ENCODE measurements at regions not wholly inside any gene's neighbourhood (a gene's known extent, or its start where the extent isn't known, plus 50 kb on each side); places are given as distances from the start of the nearest gene placed in this dataset.
"Not testable (repeated sequence)": the region's sequence is repeated elsewhere in the genome, so short reads cannot be mapped to it uniquely, and the experiment has no call there.

GRCh38 chr7:32779167-32779566, 112.4 kb downstream of the KBTBD2 start:
- H3K27ac ChIP-seq, result no peak overlapping the region
- no peaks in the 10 kb centered on the region for H3K4me1 ChIP-seq
- DNase-seq, result no peak
- H3K4me3 ChIP-seq, result no peak overlapping the region
- no peak for TF ChIP-seq CTCF (IDR thresholded peaks at IDR 0.05)
- no peak for TF ChIP-seq POLR2A (IDR thresholded peaks at IDR 0.05)
- TF ChIP-seq POLR2AphosphoS5 (IDR thresholded peaks at IDR 0.05), result no peak
- no peak for TF ChIP-seq EP300 (IDR thresholded peaks at IDR 0.05; ENCODE audit: low read depth)
- in situ Hi-C loops (cut with MboI; ENCODE audit: low pct_ligation_motif_present in 1 of 4, low pct_unique_long_range_greater_than_20kb in 1 of 4, low sequenced_read_pairs in 3 of 4), result no loop called here
- H3K27me3 ChIP-seq, result no peaks in the 10 kb centered on the region
- intact Hi-C loops (cut with DNase I; ENCODE audit: low total_unique reads), result no loop called here
- H3K9me3 ChIP-seq, result no peaks in the 10 kb centered on the region
- no peaks in the 10 kb centered on the region for H3K36me3 ChIP-seq
- 25 to 75% methylated on average over 1 of the region's 1 CpG for WGBS, 2 donors (ENCODE audit: low coverage in 1 of 2)

GRCh38 chr7:32777041-32777666, 114.4 kb downstream of the KBTBD2 start:
- H3K27me3 ChIP-seq; H3K27ac ChIP-seq; in situ Hi-C loops (cut with MboI; ENCODE audit: low pct_ligation_motif_present in 1 of 4, low pct_unique_long_range_greater_than_20kb in 1 of 4, low sequenced_read_pairs in 3 of 4); intact Hi-C loops (cut with DNase I; ENCODE audit: low total_unique reads); H3K9me3 ChIP-seq; DNase-seq; H3K4me1 ChIP-seq; H3K36me3 ChIP-seq; H3K4me3 ChIP-seq: not testable (repeated sequence)
- WGBS, 2 donors (ENCODE audit: low coverage in 1 of 2), result 95 to 100% methylated on average over 1 to 4 of the region's 4 CpGs

- H3K36me3 ChIP-seq; H3K4me1 ChIP-seq; H3K27ac ChIP-seq; H3K27me3 ChIP-seq; H3K9me3 ChIP-seq; DNase-seq; in situ Hi-C loops (cut with MboI; ENCODE audit: low pct_ligation_motif_present in 1 of 4, low pct_unique_long_range_greater_than_20kb in 1 of 4, low sequenced_read_pairs in 3 of 4); H3K4me3 ChIP-seq; intact Hi-C loops (cut with DNase I; ENCODE audit: low total_unique reads): not testable (repeated sequence)
- WGBS, 2 donors (ENCODE audit: low coverage in 1 of 2), result 90 to 100% methylated on average over 1 to 3 of the region's 3 CpGs
Measured at GRCh38 chr7:32776318-32776717, 115.2 kb downstream of the KBTBD2 start.

- WGBS, 2 donors (ENCODE audit: low coverage in 1 of 2), result 59 to 86% methylated on average over 1 to 4 of the region's 4 CpGs
- H3K36me3 ChIP-seq; H3K4me3 ChIP-seq; H3K27me3 ChIP-seq; in situ Hi-C loops (cut with MboI; ENCODE audit: low pct_ligation_motif_present in 1 of 4, low pct_unique_long_range_greater_than_20kb in 1 of 4, low sequenced_read_pairs in 3 of 4); DNase-seq; intact Hi-C loops (cut with DNase I; ENCODE audit: low total_unique reads); H3K9me3 ChIP-seq; H3K4me1 ChIP-seq; H3K27ac ChIP-seq: not testable (repeated sequence)
Measured at GRCh38 chr7:32775809-32776208, 115.8 kb downstream of the KBTBD2 start.

- WGBS, 2 donors (ENCODE audit: low coverage in 1 of 2), result 83 to 96% methylated on average over 1 of the region's 1 CpG
- in situ Hi-C loops (cut with MboI; ENCODE audit: low pct_ligation_motif_present in 1 of 4, low pct_unique_long_range_greater_than_20kb in 1 of 4, low sequenced_read_pairs in 3 of 4) (no loop called here), intact Hi-C loops (cut with DNase I; ENCODE audit: low total_unique reads) (no loop called here)
- DNase-seq, result no peak
- no peak overlapping the region for H3K4me3 ChIP-seq
- H3K36me3 ChIP-seq, result no peaks in the 10 kb centered on the region
- no peaks in the 10 kb centered on the region for H3K9me3 ChIP-seq
- TF ChIP-seq POLR2AphosphoS5 (IDR thresholded peaks at IDR 0.05) (no peak), EP300 (IDR thresholded peaks at IDR 0.05; ENCODE audit: low read depth) (no peak)
- no peaks in the 10 kb centered on the region for H3K27me3 ChIP-seq
- H3K27ac ChIP-seq, result no peak overlapping the region
- H3K4me1 ChIP-seq, result no peaks in the 10 kb centered on the region
Measured at GRCh38 chr7:32774541-32774951, 117.0 kb downstream of the KBTBD2 start.

- H3K4me3 ChIP-seq; intact Hi-C loops (cut with DNase I; ENCODE audit: low total_unique reads); H3K27me3 ChIP-seq; H3K9me3 ChIP-seq; H3K27ac ChIP-seq; in situ Hi-C loops (cut with MboI; ENCODE audit: low pct_ligation_motif_present in 1 of 4, low pct_unique_long_range_greater_than_20kb in 1 of 4, low sequenced_read_pairs in 3 of 4); H3K36me3 ChIP-seq; H3K4me1 ChIP-seq; DNase-seq: not testable (repeated sequence)
- WGBS, 2 donors (ENCODE audit: low coverage in 1 of 2), result 70% methylated on average over 3 of the region's 3 CpGs; no CpG with 5 or more reads in 1 of the 2 donors
Measured at GRCh38 chr7:32768866-32769510, 122.6 kb downstream of the KBTBD2 start.

GRCh38 chr7:32768338-32768737, 123.2 kb downstream of the KBTBD2 start:
- in situ Hi-C loops (cut with MboI; ENCODE audit: low pct_ligation_motif_present in 1 of 4, low pct_unique_long_range_greater_than_20kb in 1 of 4, low sequenced_read_pairs in 3 of 4); intact Hi-C loops (cut with DNase I; ENCODE audit: low total_unique reads); H3K4me3 ChIP-seq; H3K27ac ChIP-seq; H3K4me1 ChIP-seq; DNase-seq; H3K27me3 ChIP-seq; H3K9me3 ChIP-seq; H3K36me3 ChIP-seq: not testable (repeated sequence)
- WGBS, 2 donors (ENCODE audit: low coverage in 1 of 2), result 69% methylated on average over 1 of the region's 1 CpG; no CpG with 5 or more reads in 1 of the 2 donors

All from transverse colon (tissue), 4 donors.